ENCODE measurements at regions not wholly inside any gene's neighbourhood (a gene's known extent, or its start where the extent isn't known, plus 50 kb on each side); places are given as distances from the start of the nearest gene placed in this dataset.

DNA sequence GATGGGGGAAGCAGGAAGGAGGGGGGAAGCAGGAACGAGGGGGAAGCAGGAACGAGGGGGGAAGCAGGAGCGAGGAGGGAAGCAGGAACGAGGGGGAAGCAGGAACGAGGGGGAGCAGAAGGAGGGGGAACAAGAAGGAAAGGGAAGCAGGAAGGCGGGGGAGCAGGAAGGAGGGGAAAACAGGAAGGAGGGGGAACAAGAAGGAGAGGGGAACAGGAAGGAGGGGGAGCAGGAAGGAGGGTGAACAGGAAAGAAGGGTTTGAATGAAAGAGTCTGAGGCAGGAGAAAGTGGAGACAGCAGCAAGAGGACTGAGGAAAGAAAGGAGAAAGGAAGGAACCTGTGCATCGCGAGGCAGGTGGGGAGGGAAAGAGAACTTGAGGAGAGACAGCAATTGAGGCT is 256.6 kb downstream of the PTEN start:
- Histone ChIP-seq H3K27me3 (no peaks in the 10 kb centered on the region), H3K4me1 (ENCODE audit: control insufficient read depth in 1 of 2, insufficient read depth in 1 of 2, low read depth in 1 of 2, low read length in 1 of 2) (peaks cover 65 to 68% of the 10 kb centered on the region in 2 experiments), H3K27ac (peak overlapping the region; percentile 90), H3K36me3 (no peaks in the 10 kb centered on the region), H3K4me3 (ENCODE audit: low read depth in 1 of 2, low read length in 1 of 2) (peak overlapping the region; percentile 12 to 26), H3K9me3 (no peaks in the 10 kb centered on the region)
- TF ChIP-seq, protein P1, sequence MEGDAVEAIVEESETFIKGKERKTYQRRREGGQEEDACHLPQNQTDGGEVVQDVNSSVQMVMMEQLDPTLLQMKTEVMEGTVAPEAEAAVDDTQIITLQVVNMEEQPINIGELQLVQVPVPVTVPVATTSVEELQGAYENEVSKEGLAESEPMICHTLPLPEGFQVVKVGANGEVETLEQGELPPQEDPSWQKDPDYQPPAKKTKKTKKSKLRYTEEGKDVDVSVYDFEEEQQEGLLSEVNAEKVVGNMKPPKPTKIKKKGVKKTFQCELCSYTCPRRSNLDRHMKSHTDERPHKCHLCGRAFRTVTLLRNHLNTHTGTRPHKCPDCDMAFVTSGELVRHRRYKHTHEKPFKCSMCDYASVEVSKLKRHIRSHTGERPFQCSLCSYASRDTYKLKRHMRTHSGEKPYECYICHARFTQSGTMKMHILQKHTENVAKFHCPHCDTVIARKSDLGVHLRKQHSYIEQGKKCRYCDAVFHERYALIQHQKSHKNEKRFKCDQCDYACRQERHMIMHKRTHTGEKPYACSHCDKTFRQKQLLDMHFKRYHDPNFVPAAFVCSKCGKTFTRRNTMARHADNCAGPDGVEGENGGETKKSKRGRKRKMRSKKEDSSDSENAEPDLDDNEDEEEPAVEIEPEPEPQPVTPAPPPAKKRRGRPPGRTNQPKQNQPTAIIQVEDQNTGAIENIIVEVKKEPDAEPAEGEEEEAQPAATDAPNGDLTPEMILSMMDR (IDR thresholded peaks at IDR 0.05), result no peak

DNA sequence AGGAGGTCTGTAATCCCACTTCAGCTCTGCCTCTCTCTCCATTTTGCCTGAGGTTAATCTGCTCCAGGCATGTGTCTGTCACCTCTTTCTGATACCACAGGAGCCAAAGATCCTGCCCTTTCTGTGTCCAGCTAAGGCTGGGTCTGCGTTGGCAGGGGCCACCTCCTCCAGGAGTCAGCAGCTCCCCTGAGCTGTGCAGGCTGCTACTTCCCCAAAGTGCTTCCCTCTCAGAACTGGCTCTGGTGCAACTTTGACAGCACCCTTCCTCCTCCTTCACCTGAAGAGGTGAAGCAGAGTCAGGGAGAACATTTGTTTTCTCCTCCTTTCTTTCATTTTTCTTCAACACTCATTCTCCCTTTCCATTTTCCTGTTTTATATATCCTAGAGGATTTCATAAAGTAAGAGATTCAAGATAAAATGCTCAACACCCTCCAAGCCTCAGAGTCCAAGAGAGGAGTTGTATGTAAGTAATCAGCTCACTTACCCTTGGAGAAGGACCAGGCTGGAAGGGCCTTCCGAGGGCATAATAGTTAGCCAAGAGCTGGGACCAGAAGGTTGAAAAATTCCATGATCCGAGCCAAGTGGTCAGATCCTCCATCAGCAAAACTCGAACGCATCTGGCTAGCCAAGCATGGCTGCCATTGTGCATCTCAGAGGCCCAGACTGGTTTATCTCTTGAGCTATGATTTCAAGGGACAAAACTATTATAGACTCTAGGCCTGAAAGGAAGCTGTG is 257.3 kb downstream of the PTEN start:
- no peaks in the 10 kb centered on the region for H3K36me3 ChIP-seq
- H3K27ac ChIP-seq, result peak overlapping the region; percentile 90
- H3K27me3 ChIP-seq, result no peaks in the 10 kb centered on the region
- H3K4me1 ChIP-seq (ENCODE audit: control insufficient read depth in 1 of 2, insufficient read depth in 1 of 2, low read depth in 1 of 2, low read length in 1 of 2), result peaks cover 58 to 61% of the 10 kb centered on the region in 2 experiments
- no peaks in the 10 kb centered on the region for H3K9me3 ChIP-seq
- TF ChIP-seq, protein P1 (IDR thresholded peaks at IDR 0.05), result peak; percentile 14
- peak overlapping the region; percentile 12 to 26 for H3K4me3 ChIP-seq (ENCODE audit: low read depth in 1 of 2, low read length in 1 of 2)

DNA sequence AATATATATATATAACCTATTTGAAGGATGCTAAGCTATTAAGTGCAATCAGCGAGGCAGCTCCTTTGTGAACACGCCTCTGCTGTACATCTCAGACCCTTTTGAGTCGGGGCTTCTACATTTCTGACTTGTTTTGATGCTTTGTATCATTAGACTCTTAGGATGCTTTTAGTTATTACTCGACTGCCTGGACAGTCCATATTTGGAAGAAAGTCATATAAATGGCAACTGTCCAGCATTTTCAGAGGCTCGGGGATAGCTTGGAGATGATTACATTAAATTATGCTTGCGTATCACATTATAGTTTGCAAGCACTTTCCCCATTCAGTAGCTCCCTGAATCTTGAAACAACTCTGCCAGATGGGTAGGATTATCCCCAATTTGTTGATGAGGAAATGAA is 257.9 kb downstream of the PTEN start:
- Histone ChIP-seq H3K4me3 (ENCODE audit: low read depth in 1 of 2, low read length in 1 of 2) (peak overlapping the region in 1 of 2 experiments; percentile 26), H3K27ac (peak overlapping the region; percentile 90), H3K36me3 (no peaks in the 10 kb centered on the region), H3K9me3 (no peaks in the 10 kb centered on the region), H3K27me3 (no peaks in the 10 kb centered on the region), H3K4me1 (ENCODE audit: control insufficient read depth in 1 of 2, insufficient read depth in 1 of 2, low read depth in 1 of 2, low read length in 1 of 2) (peaks cover 52 to 55% of the 10 kb centered on the region in 2 experiments)
- TF ChIP-seq, protein P1 (IDR thresholded peaks at IDR 0.05), result no peak

DNA sequence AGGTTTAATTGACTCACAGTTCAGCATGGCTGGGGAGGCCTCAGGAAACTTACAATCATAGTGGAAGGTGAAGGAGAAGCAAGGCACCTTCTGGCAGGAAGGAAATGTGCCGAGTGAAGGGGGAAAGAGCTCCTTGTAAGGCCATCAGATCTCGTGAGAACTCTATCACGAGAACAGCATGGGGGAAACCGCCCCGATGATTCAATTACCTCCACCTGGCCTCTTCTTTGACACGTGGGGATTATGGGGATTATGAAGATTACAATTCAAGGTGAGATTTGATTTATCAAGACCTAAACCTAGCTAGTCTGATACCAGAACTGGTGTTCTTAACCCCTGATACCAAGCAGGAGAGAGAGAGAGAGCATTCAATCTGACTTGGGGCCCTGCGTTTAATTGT is 258.7 kb downstream of the PTEN start:
- TF ChIP-seq, protein P1 (IDR thresholded peaks at IDR 0.05), result no peak
- Histone ChIP-seq H3K36me3 (no peaks in the 10 kb centered on the region), H3K27me3 (no peaks in the 10 kb centered on the region), H3K27ac (no peak overlapping the region), H3K4me1 (ENCODE audit: control insufficient read depth in 1 of 2, insufficient read depth in 1 of 2, low read depth in 1 of 2, low read length in 1 of 2) (peaks cover 50 to 55% of the 10 kb centered on the region in 2 experiments), H3K4me3 (ENCODE audit: low read depth in 1 of 2, low read length in 1 of 2) (no peak overlapping the region), H3K9me3 (no peaks in the 10 kb centered on the region)

DNA sequence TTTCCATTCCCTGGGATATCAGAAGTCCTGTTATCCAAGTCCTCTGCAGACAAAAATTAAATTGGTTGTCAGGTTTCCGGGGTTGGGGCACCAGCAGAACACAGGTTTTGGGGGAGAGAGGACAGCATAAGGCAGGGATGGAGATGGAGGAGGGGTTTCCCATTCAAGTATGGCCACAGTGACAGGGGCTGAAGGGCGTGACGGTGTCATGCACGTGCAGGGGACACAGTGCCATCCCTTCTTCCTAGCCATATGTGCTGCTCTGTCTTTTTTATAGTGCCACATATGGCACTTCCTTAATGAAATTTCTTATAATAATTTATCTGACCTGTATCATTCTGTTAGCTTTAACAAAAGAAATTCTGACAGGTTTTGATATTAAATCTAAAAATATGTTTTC is 259.2 kb downstream of the PTEN start:
- H3K4me1 ChIP-seq (ENCODE audit: control insufficient read depth in 1 of 2, insufficient read depth in 1 of 2, low read depth in 1 of 2, low read length in 1 of 2), result peaks cover 50 to 55% of the 10 kb centered on the region in 2 experiments
- no peak overlapping the region for H3K27ac ChIP-seq
- no peaks in the 10 kb centered on the region for H3K36me3 ChIP-seq
- H3K9me3 ChIP-seq, result no peaks in the 10 kb centered on the region
- TF ChIP-seq, protein P1 (IDR thresholded peaks at IDR 0.05), result no peak
- H3K4me3 ChIP-seq (ENCODE audit: low read depth in 1 of 2, low read length in 1 of 2), result no peak overlapping the region
- H3K27me3 ChIP-seq, result no peaks in the 10 kb centered on the region
